Ascending aorta (tissue), 2 donors: ENCODE measurements at regions not wholly inside any gene's neighbourhood (a gene's known extent, or its start where the extent isn't known, plus 50 kb on each side); places are given as distances from the start of the nearest gene placed in this dataset.
"Not testable (repeated sequence)": the region's sequence is repeated elsewhere in the genome, so short reads cannot be mapped to it uniquely, and the experiment has no call there.

Experiments used
- DNase-seq, 2 donors: peaks; one replicate each; pipeline ENCODE4 v3.0.0-alpha.2; 2019; ENCODE audit warnings: low spot score in 2 of 2
- H3K27ac ChIP-seq, 2 donors: fragments of 200-600 bp; sonication (generic); one replicate each; pipeline ENCODE4 v1.5.1; 2016 to 2017; ENCODE audit warnings: mild to moderate bottlenecking in 1 of 2
- H3K27me3 ChIP-seq: fragments of 200-600 bp; sonication (generic); one replicate; pipeline ENCODE4 v1.5.1; 2017
- H3K36me3 ChIP-seq, 2 donors: fragments of 200-600 bp; sonication (generic); one replicate each; pipeline ENCODE4 v1.5.1; 2016
- H3K4me1 ChIP-seq, 2 donors: fragments of 200-600 bp; sonication (generic); one replicate each; pipeline ENCODE4 v1.5.1; 2016 to 2017; ENCODE audit warnings: mild to moderate bottlenecking in 1 of 2
- H3K4me3 ChIP-seq, 2 donors: fragments of 200-600 bp; sonication (generic); one replicate each; pipeline ENCODE4 v1.5.1; 2016 to 2017; ENCODE audit warnings: mild to moderate bottlenecking in 1 of 2
- H3K9me3 ChIP-seq, 2 donors: fragments of 200-600 bp; sonication (generic); one replicate each; pipeline ENCODE4 v1.5.1; 2016
- intact Hi-C: fragments of 100-400 bp; cut with DNase I; formaldehyde crosslinking; loops from one replicate; pipeline ENCODE4 v1.15.1; 2023
- TF ChIP-seq, protein P1 (sequence below), 3 experiments: fragments of 200-600 bp in 2 of 3; fragments of 450-650 bp in 1 of 3; sonication (generic) in 2 of 3; IDR thresholded peaks; one replicate each; pipeline ENCODE4 v1.5.1; 2016 to 2019; ENCODE audit warnings: antibody characterized with exemption in 3 of 3, mild to moderate bottlenecking in 1 of 3, moderate library complexity in 1 of 3

DNA sequence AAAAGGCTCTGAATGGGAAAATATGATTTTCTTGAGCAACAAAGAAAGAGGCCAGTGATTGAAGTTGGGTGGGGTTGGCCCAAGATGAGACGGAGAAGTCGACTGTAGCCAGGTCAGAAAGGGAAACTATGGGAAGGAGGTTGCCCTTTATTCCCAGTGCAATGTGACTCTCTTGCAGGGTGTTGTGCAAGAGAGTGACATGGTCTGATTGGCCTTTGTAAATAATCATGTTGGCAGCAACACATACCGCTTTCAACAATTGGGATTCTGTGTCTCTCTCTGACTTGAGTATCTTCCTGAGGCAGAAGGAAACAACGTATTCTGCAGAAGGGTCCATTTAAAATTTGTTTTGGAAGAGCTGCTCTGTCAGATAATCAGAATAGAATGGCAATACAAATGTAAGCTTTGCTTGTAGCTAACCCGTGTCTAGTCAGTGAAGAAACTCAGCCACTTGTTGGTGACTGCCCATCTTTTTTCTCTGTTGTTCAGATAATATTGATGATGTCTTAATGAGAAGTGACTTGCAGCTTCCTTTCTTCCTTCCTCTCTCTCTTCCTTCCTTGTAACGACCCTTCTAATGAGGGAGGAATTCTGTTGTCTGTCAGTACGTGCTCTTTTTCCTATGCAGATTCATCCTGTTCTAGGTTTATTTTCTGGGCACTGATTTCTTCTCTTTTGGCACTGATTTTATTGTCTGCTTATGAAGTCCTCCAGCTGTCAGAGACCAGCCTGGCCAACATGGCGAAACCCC, 311.0 kb upstream of the FAM98A start:
- Histone ChIP-seq H3K4me3 (no peak overlapping the region), H3K27ac (no peak overlapping the region), H3K9me3 (no peaks in the 10 kb centered on the region), H3K4me1 (no peaks in the 10 kb centered on the region), H3K27me3 (no peaks in the 10 kb centered on the region), H3K36me3 (no peaks in the 10 kb centered on the region)
- TF ChIP-seq, protein P1, sequence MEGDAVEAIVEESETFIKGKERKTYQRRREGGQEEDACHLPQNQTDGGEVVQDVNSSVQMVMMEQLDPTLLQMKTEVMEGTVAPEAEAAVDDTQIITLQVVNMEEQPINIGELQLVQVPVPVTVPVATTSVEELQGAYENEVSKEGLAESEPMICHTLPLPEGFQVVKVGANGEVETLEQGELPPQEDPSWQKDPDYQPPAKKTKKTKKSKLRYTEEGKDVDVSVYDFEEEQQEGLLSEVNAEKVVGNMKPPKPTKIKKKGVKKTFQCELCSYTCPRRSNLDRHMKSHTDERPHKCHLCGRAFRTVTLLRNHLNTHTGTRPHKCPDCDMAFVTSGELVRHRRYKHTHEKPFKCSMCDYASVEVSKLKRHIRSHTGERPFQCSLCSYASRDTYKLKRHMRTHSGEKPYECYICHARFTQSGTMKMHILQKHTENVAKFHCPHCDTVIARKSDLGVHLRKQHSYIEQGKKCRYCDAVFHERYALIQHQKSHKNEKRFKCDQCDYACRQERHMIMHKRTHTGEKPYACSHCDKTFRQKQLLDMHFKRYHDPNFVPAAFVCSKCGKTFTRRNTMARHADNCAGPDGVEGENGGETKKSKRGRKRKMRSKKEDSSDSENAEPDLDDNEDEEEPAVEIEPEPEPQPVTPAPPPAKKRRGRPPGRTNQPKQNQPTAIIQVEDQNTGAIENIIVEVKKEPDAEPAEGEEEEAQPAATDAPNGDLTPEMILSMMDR (IDR thresholded peaks at IDR 0.05): no peak
- intact Hi-C loops: no loop called here
- DNase-seq: no peak

- intact Hi-C loops: no loop called here
- Histone ChIP-seq H3K27me3 (no peaks in the 10 kb centered on the region), H3K4me3 (no peak overlapping the region), H3K36me3 (no peaks in the 10 kb centered on the region), H3K27ac (no peak overlapping the region), H3K4me1 (no peaks in the 10 kb centered on the region), H3K9me3 (no peaks in the 10 kb centered on the region)
- TF ChIP-seq, protein P1 (IDR thresholded peaks at IDR 0.05): no peak
- DNase-seq: no peak
These were observed 308.8 kb upstream of the FAM98A start for GRCh38 chr2:33907866-33908265.

DNA sequence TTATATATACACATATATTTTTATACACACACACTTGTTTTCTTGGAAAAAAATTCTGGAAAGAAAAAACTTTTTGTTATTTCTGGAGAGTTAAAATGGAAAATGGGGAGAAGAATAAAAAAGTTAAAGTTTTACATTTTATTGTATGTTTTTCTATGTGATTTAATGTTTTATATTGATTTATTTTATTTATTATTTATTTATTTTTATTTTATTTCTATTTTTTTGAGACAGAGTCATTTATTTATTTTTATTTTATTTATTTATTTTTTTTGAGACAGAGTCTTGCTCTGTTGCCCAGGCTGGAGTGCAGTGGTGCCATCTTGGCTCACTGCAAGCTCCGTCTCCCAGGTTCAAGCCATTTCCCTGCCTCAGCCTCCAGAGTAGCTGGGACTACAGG, 307.0 kb upstream of the FAM98A start:
- DNase-seq, H3K27ac ChIP-seq, H3K4me1 ChIP-seq, H3K4me3 ChIP-seq, intact Hi-C loops, H3K36me3 ChIP-seq, H3K9me3 ChIP-seq, H3K27me3 ChIP-seq: not testable (repeated sequence)

DNA sequence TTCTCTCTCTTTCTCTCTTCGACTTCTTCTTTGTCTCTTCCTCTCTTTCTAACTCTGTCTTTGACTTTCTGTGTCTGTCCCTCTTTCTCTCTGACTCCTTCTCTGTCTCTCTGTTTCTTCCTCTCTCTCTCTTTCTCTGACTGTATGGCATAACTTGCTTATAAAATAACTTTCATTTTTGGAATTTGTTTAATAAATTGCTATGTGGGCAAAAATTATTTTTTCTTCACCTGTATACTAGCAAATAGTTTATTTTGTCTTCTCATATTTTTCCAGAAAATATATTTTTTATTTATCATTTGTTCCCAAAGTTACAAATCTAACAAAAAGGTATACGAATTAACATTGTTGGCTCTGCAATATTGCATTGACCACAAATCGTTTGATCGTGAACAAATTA, 305.7 kb upstream of the FAM98A start:
- Histone ChIP-seq H3K27me3 (no peaks in the 10 kb centered on the region), H3K4me3 (no peak overlapping the region), H3K4me1 (no peaks in the 10 kb centered on the region), H3K27ac (no peak overlapping the region), H3K36me3 (no peaks in the 10 kb centered on the region), H3K9me3 (no peaks in the 10 kb centered on the region)
- intact Hi-C loops: no loop called here
- no peak for DNase-seq
- TF ChIP-seq, protein P1 (IDR thresholded peaks at IDR 0.05): no peak

DNA sequence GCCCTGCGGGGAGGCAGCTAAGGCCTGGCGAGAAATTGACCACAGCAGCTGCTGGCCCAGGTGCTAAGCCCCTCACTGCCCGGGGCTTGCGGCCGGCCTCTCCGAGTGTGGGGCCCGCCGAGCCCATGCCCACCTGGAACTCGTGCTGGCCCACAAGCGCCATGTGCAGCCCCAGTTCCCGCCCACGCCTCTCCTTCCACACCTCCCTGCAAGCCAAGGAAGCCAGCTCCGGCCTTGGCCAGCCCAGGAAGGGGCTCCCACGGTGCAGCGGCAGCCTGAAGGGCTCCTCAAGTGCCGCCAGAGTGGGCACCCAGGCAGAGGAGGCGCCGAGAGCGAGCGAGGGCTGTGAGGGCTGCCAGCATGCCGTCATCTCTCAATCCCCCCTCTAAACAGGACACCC, 304.6 kb upstream of the FAM98A start:
- intact Hi-C loops: no loop called here

DNA sequence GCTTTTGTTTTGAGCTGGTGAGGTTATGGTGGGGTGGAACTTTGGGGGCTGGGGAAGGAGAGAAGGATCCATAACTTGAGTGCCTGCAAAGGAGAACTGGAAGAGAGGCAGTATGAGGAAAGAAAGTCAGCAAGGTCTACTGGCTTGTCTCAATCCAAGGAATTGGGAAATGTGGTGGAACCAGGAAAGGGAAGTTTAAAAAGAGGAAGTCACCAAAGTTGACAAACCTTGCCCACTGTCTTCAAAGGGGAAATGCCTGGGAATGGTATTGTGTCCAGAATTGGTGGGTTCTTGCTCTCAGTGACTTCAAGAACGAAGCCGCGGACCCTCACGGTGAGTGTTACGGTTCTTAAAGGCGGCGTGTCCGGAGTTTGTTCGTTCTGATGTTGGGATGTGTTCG, 304.1 kb upstream of the FAM98A start:
- intact Hi-C loops: no loop called here
- H3K4me1 ChIP-seq: no peaks in the 10 kb centered on the region
- no peak overlapping the region for H3K4me3 ChIP-seq
- no peaks in the 10 kb centered on the region for H3K9me3 ChIP-seq
- no peaks in the 10 kb centered on the region for H3K27me3 ChIP-seq
- TF ChIP-seq, protein P1 (IDR thresholded peaks at IDR 0.05): no peak
- no peaks in the 10 kb centered on the region for H3K36me3 ChIP-seq
- no peak for DNase-seq
- H3K27ac ChIP-seq: no peak overlapping the region

More for the DNA sequence above, 304.6 kb upstream of the FAM98A start:
- Histone ChIP-seq H3K4me3 (no peak overlapping the region), H3K9me3 (no peaks in the 10 kb centered on the region), H3K4me1 (no peaks in the 10 kb centered on the region), H3K27me3 (no peaks in the 10 kb centered on the region), H3K36me3 (no peaks in the 10 kb centered on the region), H3K27ac (no peak overlapping the region)
- TF ChIP-seq, protein P1 (IDR thresholded peaks at IDR 0.05): no peak
- DNase-seq: no peak
